ENCODE measurements at regions not wholly inside any gene's neighbourhood (a gene's known extent, or its start where the extent isn't known, plus 50 kb on each side); places are given as distances from the start of the nearest gene placed in this dataset.

DNA sequence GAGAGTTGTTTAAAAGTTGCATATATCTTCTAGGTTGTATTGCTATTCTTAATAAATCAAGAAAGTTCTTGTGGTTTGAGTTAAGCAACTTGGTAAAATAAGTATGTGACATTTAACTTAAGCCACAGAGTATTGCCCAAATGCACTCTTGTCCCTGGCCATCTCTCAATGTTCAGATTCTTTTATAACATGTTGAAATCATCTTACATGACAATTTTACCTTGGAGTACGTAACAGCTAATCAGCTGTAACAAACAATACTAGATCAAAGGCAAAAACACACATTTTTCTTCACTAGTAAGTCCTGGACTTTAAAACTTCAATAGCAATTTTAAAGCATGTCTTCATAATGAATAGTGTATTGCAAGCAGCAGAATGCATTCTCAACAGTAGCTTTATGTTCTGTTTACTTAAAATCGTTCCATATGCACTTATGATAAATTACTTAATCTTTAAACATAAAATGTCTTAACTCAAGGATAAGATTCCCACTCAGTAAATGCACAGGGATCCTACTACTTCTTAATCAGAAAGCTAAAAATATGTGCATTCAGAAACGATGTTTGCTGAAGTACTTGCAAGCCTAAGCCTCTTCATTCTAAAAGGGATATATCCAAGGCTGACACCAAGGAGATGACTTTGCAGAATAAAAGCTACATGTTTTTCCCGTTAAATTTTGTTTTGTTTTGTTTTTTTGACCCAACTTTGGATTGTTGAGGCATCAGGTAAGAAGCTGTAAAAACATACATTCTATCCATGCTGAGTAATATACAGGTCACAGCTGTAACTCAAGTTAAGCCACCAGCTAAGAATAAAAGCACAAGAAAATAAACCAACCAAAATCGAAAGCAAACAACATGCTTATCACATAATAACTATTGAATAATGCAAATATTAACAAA lies 86.1 kb upstream of the NFIB start:
- H3K9me3 ChIP-seq = no peaks in the 10 kb centered on the region
- no peaks in the 10 kb centered on the region for H3K36me3 ChIP-seq
- H3K4me3 ChIP-seq = no peak overlapping the region
- H3K27ac ChIP-seq (replicated peaks in 1 of 4) = no peak overlapping the region
- peaks cover 0 to 7% (median 2%) of the 10 kb centered on the region in 4 donors for H3K4me1 ChIP-seq
- no peaks in the 10 kb centered on the region for H3K27me3 ChIP-seq
- 58% methylated on average over 5 of the region's 5 CpGs for WGBS
- DNase-seq (ENCODE audit: extremely low spot score) = no peak
- TF ChIP-seq, protein P1, sequence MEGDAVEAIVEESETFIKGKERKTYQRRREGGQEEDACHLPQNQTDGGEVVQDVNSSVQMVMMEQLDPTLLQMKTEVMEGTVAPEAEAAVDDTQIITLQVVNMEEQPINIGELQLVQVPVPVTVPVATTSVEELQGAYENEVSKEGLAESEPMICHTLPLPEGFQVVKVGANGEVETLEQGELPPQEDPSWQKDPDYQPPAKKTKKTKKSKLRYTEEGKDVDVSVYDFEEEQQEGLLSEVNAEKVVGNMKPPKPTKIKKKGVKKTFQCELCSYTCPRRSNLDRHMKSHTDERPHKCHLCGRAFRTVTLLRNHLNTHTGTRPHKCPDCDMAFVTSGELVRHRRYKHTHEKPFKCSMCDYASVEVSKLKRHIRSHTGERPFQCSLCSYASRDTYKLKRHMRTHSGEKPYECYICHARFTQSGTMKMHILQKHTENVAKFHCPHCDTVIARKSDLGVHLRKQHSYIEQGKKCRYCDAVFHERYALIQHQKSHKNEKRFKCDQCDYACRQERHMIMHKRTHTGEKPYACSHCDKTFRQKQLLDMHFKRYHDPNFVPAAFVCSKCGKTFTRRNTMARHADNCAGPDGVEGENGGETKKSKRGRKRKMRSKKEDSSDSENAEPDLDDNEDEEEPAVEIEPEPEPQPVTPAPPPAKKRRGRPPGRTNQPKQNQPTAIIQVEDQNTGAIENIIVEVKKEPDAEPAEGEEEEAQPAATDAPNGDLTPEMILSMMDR (IDR thresholded peaks at IDR 0.05) = no peak
- TF ChIP-seq POLR2AphosphoS5 (IDR thresholded peaks at IDR 0.05) (no peak), POLR2A (IDR thresholded peaks at IDR 0.05; ENCODE audit: low read depth) (no peak), EP300 (IDR thresholded peaks at IDR 0.05) (no peak)
- intact Hi-C loops (cut with DNase I) = no loop called here

DNA sequence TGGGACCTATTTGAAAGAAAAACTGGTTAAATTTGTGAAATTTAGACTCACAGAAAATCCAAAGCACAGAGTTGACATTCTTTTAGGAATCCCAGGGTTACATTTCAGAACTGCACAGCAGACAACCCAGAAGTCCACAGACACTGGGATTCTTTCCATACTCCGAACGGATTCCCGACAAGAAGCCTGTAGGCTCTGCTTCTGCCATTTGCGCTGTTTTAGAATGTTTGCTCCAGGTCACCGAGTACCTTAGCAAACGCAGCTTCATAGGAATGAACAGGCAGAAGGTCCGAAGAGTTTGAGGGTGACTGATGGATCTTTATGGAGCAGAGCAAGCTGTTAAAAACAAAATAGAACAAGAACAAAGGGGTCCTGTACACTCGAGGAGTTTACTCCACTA lies 84.5 kb upstream of the NFIB start:
- no peak overlapping the region for H3K4me3 ChIP-seq
- WGBS = 97% methylated on average over 8 of the region's 8 CpGs
- intact Hi-C loops (cut with DNase I) = no loop called here
- H3K4me1 ChIP-seq = peaks cover 0 to 7% (median 2%) of the 10 kb centered on the region in 4 donors
- no peaks in the 10 kb centered on the region for H3K36me3 ChIP-seq
- no peak for DNase-seq (ENCODE audit: extremely low spot score)
- no peaks in the 10 kb centered on the region for H3K27me3 ChIP-seq
- no peak for TF ChIP-seq POLR2AphosphoS5 (IDR thresholded peaks at IDR 0.05)
- no peak for TF ChIP-seq POLR2A (IDR thresholded peaks at IDR 0.05; ENCODE audit: low read depth)
- no peak for TF ChIP-seq EP300 (IDR thresholded peaks at IDR 0.05)
- TF ChIP-seq, protein P1 (IDR thresholded peaks at IDR 0.05) = no peak
- H3K27ac ChIP-seq (replicated peaks in 1 of 4) = no peak overlapping the region
- H3K9me3 ChIP-seq = no peaks in the 10 kb centered on the region

DNA sequence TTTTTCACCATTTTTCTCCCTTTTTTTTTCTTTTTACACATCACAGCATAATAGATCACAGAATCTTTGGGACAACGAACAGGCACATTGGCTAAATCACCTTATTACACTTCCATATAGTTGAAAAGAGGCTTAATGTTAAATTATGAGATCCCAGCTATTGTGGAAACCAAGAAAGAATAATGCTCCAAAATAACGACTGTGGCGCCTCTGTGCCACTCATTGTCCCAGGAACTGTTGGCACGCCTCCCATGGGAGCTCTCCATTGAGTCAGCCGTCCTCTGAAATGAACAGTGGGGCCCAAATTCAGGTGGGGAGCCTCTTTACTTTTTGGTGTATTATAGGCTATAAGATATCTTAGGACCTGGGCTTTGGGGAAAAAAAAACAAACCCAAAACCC lies 82.2 kb upstream of the NFIB start:
- Histone ChIP-seq H3K9me3 (peaks cover 0 to 6% (median 2%) of the 10 kb centered on the region in 4 donors), H3K27me3 (no peaks in the 10 kb centered on the region), H3K27ac (replicated peaks in 1 of 4) (no peak overlapping the region), H3K4me3 (no peak overlapping the region), H3K36me3 (no peaks in the 10 kb centered on the region), H3K4me1 (peaks cover 0 to 7% (median 2%) of the 10 kb centered on the region in 4 donors)
- TF ChIP-seq EP300 (IDR thresholded peaks at IDR 0.05) (no peak), POLR2A (IDR thresholded peaks at IDR 0.05; ENCODE audit: low read depth) (no peak), POLR2AphosphoS5 (IDR thresholded peaks at IDR 0.05) (no peak)
- TF ChIP-seq, protein P1 (IDR thresholded peaks at IDR 0.05) = no peak
- intact Hi-C loops (cut with DNase I) = no loop called here
- 88% methylated on average over 5 of the region's 5 CpGs for WGBS
- DNase-seq (ENCODE audit: extremely low spot score) = no peak

DNA sequence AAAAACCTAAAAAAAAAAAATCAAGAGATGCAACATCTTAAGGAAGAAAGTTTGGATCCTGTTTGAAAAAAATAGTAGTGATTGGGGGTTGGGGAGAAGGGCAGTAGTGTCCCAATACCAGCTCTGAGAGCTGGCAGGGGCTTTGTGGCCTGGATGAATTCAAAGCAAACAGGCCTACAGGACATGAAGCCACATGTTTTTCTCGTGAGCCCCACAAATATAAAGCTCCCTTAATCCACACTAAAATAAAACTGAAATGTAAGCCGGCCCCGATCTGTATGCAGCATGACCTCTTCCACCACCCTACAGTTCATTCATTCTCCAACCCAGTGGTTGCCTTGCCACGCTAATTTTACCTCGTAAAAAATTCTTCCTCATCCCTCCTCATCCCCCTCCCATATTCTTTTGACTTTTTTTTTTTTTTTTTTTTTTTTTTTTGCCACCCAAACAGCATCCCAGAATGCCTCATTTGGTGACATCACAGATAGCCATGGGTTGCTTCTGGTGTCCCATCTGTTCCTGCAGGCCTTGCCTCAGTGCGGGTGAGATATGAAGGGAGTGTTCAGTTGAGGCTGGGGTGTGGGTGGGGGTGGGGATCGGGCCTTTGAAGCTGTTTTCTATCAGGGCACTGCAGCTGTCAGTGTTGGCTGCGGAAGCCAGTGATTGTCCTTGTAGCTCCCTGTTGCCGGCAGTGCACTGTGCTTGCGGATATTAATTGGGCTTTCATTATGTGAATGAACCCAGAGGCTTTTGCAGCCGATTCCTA lies 81.6 kb upstream of the NFIB start:
- WGBS = 84% methylated on average over 11 of the region's 11 CpGs
- Histone ChIP-seq H3K27me3 (no peaks in the 10 kb centered on the region), H3K27ac (replicated peaks in 1 of 4) (no peak overlapping the region), H3K4me1 (peaks cover 0 to 5% (median 2%) of the 10 kb centered on the region in 4 donors), H3K9me3 (peaks cover 0 to 6% (median 2%) of the 10 kb centered on the region in 4 donors), H3K36me3 (no peaks in the 10 kb centered on the region), H3K4me3 (no peak overlapping the region)
- intact Hi-C loops (cut with DNase I) = no loop called here
- DNase-seq (ENCODE audit: extremely low spot score) = no peak
- TF ChIP-seq, protein P1 (IDR thresholded peaks at IDR 0.05) = no peak
- no peak for TF ChIP-seq POLR2A (IDR thresholded peaks at IDR 0.05; ENCODE audit: low read depth)
- no peak for TF ChIP-seq POLR2AphosphoS5 (IDR thresholded peaks at IDR 0.05)
- TF ChIP-seq EP300 (IDR thresholded peaks at IDR 0.05) = no peak
